ENCODE measurements at regions not wholly inside any gene's neighbourhood (a gene's known extent, or its start where the extent isn't known, plus 50 kb on each side); places are given as distances from the start of the nearest gene placed in this dataset.

DNA sequence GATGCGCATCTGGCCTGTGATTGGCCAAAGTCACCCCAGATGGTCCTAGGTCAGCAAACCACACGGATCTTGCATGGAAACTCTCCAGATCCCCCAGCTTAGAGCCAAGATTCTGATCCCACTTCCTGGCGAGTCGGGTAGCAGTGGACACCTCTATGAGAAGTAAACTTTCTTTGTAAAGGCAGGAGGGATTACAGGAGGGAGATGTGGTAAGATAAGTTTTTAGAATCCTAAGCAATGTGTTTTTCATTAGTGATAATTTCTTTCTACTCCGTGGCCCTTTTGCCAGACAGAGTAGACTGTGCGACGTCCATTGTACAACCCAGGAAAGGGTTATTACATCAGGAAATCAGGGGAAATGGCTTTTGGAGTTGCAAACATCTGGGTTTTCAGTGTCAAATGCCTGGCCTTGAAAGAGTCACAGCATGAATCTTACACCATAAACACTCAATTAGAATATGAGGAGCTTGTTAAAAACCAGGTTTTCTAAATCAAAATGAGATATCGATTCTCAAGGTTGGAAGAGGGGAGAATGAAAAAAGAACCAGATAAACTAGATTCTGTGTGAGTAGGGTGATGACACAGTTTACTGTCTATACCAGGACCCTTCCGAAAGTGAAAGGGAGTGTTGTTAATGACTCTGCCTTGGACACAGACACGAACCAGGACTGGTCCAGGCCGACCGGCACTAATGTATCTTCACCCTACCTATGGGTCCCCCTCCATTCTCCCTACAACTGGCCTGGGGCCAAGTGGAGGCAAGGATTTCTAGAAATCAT lies 61.9 kb upstream of the WAC start:
- TF ChIP-seq, protein P1, sequence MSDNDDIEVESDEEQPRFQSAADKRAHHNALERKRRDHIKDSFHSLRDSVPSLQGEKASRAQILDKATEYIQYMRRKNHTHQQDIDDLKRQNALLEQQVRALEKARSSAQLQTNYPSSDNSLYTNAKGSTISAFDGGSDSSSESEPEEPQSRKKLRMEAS (IDR thresholded peaks at IDR 0.05; ENCODE audit: low read depth, low read length) = no peak
- TF ChIP-seq MYC (IDR thresholded peaks at IDR 0.05; ENCODE audit: low read depth, low read length) = no peak
- TF ChIP-seq POLR2A (IDR thresholded peaks at IDR 0.05; ENCODE audit: extremely low read depth, insufficient read length) = no peak
- TF ChIP-seq, protein P2, sequence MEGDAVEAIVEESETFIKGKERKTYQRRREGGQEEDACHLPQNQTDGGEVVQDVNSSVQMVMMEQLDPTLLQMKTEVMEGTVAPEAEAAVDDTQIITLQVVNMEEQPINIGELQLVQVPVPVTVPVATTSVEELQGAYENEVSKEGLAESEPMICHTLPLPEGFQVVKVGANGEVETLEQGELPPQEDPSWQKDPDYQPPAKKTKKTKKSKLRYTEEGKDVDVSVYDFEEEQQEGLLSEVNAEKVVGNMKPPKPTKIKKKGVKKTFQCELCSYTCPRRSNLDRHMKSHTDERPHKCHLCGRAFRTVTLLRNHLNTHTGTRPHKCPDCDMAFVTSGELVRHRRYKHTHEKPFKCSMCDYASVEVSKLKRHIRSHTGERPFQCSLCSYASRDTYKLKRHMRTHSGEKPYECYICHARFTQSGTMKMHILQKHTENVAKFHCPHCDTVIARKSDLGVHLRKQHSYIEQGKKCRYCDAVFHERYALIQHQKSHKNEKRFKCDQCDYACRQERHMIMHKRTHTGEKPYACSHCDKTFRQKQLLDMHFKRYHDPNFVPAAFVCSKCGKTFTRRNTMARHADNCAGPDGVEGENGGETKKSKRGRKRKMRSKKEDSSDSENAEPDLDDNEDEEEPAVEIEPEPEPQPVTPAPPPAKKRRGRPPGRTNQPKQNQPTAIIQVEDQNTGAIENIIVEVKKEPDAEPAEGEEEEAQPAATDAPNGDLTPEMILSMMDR (IDR thresholded peaks at IDR 0.05; ENCODE audit: low read depth, low read length) = no peak

Data from NB4 (cell line).